NCI-H2081 (cell line): ENCODE measurements at regions not wholly inside any gene's neighbourhood (a gene's known extent, or its start where the extent isn't known, plus 50 kb on each side); places are given as distances from the start of the nearest gene placed in this dataset.

ENCODE experiments used
- DNase-seq, 2 experiments: peaks; one replicate each; lab custom pipeline; 2025; lab: John Stamatoyannopoulos, UW

DNA sequence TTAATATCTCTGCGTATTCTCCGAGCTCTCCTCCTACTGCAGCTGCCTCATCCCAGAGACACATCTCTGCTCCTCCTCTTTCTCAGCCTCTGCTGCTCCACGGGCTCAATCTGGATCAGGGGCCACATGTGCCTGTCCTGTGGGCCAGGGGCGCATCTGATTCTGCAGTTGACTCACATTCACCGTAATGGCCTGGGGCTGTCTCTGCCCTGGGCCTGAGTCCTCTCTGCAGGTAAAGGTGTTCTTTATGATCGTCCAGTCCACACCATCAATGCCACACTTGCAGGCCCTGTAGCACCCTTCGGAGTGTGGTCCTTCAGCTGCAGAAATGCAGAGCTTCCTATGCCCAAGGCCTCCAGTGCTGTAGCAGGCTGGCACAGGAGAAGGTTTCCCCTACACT, 154.5 kb downstream of the OAT start:
- no peak for DNase-seq

DNA sequence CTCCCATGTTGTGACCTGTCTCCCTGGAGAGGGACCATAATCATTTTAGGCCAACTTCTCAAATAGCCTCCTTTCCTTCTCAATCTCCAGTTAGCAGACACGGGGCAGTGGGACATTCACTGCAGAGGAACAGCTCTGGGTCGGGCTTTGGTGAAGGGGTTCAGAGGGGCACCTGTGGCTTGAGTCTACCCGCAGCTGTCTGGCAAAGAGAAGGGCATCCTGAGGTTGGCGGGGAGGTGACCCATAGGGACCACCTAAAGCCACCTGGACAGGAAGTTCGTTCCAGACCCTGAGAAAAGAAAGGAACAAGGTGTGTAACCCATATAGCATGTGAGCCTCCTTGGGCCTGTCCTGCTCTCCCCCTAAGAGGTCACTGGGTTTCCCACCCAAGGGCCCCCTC, 155.0 kb downstream of the OAT start:
- no peak for DNase-seq

DNA sequence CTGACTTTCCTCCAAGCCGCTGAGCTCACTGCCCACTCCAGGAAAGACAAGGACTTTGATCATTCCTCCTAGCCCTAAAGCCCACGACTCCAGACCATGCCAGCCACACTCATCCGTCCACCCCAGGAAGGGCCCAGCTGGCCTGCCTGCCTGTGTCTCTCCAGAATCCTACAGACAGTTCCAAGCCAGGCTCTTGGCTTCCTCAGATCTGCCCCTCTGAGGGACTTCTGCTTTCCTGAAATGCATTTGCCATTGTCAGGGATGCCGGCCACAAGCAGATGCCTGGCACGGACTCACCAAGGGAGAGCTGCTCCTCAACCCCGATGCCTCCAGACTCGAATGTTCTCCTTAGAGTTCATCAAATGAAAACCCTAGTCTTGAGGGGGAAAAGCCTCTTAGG, 155.8 kb downstream of the OAT start:
- no peak for DNase-seq

DNA sequence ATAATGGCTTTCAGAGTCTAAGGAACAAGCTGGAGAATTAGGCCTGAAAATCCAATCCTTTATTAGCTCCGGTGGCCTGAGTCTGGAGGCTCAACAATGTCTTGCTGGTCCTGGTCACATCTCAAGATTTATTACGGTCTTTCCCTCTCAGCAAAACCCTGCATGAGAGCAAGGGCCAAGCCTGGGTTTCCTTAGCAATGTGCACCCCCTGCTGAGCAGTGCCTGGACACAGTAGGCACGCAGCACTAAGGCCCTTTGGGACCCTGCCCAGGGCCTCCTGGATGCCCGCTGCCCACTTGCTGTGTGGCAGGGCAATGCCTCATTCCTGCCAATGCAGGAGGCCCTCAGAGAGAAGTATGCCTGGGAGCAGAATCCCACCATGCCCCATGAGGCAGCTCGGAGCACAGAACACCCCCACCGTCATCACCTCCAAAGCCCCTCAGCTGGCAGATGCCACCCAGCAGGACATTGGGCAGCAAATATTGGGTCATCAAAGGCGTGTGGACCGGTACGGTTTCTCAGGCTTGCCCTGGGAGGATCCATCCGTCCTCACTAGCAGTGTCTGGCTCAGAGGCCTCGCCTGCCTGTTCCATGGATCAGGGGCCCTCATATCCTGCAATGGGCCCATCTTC, 156.4 kb downstream of the OAT start:
- DNase-seq = no peak

DNA sequence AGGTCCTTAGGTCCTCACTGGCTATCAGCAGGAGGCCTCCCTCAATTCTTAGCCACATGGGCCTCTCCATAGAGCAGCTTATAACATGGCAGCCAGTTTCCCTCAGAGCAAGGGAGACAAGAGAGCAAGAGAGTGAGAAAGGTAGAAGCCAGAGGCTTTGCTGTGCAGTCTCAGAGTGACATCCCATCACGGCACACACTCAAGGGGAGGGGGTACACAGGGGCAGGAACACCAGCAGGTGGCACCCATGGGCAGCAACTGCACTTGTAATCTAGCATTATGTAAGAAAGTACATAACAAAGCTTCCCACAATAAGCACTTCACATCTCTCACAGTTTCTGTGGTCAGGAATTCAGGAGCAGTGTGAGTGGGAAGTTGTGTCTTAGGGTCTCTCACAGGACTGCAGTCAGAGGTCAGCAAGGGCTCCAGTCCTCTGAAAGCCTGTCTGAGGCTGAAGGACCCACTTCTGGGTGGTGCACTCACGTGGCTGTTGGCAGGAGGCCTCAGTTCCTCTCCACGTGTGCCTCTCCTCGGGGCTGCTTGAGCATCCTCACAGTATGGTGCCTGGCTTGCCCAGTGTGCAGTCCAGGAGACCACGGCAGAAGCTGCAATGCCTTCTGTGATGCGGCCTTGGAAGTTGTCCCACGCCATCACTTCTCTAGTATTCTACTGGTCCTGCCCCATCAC, 159.4 kb downstream of the OAT start:
- no peak for DNase-seq

DNA sequence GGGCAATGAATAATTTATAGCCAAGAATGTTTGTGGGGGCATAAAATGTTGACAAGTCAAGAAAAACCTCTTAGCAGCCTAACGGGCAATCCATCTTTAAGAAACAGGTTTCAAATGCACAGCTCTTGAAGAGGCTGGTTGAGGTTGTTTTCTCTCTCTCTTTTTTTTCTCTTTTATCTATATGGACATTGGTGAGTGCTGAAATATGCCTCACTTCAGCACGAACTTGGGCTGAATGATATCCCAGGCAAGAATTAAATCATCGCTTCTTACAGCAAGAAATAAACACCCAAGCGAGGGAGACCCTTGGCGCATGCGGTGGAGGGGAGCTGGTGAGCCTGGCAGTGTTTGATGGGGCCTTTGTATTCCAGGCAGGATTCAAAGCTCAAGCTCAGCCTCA, 160.9 kb downstream of the OAT start:
- DNase-seq = no peak

DNA sequence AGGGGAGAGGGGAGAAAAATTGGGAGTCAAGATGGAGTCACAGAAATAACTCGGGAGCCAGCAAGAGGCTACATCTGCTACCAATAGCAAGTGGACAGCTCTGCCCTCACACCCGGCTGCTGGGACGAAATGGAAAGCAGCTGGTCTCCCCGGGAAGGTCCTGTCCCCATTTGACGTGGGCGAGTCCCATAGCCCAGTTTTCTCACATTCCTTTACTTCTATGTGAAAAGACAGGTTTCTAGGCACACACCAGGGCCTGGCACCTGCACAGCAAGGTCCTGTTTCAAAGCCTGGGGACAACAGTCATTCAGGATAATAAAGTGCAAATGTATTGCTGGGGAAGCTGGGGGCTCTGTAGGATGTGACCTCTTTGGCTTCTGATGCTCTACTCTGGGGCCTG, 162.6 kb downstream of the OAT start:
- no peak for DNase-seq

DNA sequence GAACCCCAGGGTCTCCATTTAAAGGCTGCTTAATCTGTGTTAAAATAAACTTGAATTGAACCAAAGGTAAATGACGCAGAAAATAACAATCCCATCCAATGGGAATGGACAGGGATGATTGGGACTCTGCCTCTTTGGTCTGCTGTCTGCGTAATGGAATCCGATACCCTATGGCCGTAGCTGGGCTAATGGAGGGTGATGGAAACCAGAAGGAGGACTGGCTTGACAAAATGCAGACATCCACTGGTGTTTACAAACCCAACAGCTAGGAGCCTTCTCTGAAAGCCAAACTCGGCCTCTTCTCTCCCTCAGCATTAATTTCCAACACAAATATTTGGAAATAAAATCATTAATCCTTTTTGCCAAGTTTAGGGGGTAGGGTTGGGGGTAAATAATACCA, 162.2 kb upstream of the CHST15 start:
- DNase-seq = no peak

DNA sequence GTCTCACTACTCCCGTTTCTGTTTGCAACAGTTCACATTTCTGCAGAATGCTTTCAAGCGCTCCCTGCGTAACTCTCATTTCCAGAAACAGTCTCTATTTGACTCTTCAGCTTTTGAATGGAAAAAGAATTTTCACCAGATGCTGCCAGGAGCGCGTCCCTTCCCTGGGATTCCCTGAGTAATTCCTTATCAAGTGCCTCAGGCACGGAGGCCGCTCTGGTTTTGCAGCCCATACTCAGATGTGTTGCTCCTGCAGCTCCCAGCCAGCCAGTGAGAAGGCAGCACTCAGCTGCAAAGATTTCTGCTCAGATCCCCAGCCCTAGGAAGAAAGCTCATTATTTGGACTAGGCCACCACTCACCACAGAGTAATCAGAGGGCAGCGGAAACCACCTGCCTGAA, 161.1 kb upstream of the CHST15 start:
- no peak for DNase-seq

DNA sequence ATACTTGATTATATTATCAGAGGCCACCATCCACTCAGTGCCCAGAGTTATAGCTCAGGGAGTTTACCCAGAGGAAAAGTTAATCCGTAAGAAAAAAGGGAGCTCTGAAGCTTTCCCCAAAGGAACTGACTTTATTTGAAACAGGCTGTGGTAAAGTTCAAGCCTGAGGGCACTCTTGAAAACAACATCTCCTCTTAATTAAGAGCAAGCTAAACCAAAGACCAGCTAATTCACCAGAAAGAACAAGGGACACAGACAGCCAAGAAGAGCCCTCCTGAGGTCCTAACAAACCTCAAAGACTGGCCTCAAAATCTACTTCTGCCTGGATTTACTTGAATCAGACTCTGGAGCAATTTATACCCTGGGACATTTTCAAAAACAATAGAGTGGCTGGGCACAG, 159.6 kb upstream of the CHST15 start:
- no peak for DNase-seq

DNA sequence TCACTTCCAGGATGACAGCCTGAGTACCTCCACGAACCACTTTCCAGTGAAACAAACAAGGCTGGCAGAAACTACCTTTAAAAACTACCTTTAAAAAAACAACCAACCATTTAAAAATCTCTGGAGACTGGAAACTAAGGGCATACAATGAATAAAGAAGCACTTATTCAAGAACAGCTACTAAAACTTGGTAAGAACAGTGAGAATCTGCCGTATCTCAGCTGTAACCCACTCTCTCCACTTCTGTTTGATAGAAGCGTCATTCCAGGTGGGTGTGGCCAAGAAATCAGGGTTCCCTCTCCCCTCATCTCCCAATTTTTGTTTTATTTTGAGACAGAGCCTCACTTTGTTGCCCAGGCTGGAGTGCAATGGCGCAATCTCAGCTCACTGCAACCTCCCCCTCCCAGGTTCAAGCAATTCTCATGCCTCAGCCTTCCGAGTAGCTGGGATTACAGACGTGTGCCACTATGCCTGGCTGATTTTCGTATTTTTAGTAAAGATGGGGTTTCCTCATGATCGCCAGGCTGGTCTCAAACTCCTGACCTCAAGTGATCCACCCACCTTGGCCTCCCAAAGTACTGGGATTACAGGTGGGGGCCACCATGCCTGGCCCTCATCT, 158.8 kb upstream of the CHST15 start:
- no peak for DNase-seq

DNA sequence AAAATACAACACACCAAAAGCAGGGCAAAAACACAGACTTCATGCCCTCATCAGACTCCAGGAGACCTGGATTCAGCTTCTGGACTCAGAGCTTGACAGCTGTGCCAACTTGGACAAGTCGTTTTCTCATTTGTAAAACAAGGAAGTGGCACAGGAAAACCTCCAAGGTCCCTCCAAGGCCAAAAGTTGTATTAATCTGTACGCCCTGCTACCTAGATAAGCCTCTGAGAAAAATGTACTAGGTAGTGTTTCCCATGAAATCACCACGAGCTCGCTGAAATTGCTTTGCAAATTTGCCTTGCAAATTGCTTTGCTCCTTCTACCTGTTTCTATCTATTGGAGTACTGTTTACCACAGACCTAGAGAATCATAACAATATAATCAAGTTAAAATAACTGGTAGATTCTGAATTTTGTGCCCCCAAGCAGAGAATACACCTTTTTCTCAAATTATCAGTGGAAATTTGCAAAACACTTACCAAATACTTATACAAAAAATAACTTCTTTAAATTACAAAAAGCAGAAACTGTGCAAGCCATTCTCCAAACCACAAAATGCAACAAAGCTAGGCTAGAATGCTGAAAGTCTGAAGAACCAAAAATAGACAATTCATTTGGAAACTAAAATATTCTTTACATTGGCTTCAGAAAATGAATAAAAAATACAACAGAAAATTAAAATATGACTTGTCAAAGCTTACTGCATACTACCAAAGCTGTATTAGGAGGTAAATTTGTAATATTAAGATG, 158.1 kb upstream of the CHST15 start:
- peak in 1 of 2 experiments; percentile 38 for DNase-seq

DNA sequence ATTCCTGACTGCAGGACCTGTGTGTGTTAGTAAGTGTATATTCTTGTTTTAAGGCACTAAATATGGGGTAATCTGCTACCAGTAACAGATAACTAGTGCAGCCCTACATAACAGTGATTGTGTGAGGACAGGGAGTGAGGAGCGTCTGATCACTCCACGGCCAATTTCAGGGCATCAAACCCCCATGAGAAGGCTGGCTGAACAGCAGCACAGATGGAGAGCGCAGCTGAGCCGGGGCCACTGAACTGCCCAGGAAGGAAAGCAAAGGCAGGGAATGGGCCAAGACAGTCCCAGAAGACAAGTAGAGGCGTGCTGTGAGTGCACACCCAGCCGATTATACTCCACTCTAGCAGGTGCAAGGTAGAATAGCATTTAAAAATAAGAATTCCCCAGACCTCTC, 157.1 kb upstream of the CHST15 start:
- peak in 1 of 2 experiments; percentile 42 for DNase-seq

DNA sequence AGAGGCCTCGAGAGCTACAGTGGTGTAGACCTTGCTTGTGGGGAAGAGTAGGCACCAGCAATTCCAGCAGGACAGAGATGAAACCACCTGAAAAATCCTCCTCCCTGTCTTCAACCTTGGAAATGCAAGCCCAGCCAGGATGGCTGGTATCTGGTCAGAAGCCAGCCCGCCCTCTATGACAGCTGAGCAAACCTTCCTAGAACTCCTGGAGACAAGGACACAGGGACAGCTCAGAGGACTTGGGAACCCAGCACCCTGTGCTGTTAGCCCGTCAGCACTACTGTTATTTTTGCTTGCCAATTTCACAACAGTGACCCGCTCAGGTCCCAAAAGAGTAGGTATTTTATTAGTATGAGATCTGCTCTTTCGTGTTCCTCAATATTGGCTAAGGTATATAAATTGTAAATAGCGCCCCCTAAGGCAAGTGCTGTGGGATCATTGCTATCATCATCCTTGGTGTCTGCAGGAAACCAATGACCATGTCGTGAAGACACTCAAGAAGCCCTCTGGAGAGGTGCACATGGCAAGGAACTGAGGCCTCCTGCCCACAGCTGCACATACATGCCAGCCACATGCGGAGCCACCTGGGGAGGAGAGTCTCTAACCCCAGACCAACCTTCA, 156.5 kb upstream of the CHST15 start:
- peak in 1 of 2 experiments; percentile 1 for DNase-seq

DNA sequence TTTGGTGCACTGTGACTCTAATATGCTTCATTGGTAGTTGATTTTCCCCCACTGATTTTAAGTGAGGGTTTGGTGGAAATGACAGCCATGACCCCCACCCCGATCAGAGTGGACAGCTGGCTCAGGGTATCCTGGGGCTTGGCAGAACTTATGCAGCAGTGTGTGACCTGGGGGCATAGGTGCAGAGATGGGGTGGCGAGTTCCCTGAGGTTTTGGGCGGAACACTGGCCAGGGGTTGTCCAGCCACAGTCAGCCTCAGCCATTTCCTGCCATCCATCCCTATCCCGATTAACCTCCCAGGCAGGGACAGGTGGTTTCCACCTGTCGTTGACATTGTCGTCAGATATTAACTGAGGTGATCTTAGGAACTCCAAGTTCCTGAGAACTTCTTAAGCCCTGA, 155.8 kb upstream of the CHST15 start:
- DNase-seq = no peak

DNA sequence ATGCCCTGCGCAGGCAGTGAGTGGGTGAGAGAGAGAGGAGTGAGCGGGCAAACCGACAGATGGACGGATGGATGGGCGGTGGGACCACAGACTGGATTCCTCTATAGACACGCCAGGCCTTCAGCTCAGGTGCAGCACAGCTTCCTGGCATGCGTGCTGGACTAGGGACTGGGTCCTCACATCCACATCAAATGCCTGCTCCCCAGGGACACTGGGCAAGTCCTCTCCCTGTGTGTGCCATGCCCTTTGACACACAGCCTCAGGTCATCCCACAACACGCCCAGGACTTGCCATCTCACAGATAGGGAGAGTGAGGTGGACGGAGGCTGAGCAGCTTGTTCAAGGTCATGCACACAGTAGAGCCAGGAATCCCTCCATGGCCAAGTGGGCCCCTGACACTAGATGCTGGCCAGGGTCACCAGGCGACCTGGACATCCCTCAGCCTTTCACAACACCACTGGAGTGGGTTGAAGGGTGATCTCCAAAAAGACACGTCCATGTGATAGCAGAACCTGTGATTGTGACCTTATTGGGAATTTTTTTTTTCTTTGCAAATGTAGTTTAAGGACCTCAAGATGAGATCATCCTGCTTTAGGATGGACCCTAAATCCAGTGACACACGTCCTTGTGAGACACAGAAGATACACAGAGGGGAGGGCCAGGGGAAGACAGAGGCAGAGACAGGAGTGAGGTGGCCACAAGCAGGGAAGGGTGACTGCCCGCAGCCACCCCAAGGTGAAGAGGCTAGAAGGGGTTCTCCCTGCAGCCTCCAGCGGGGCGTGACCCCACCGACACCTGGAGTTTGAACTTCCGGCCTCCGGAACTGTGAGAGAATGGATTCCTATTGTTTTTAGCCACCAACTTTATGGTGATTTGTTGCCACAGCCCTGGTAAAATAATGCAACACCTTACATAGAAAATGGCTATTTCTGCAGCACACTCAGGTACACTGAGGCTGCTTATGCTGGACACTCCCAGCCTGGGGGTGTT, 155.0 kb upstream of the CHST15 start:
- DNase-seq = no peak

DNA sequence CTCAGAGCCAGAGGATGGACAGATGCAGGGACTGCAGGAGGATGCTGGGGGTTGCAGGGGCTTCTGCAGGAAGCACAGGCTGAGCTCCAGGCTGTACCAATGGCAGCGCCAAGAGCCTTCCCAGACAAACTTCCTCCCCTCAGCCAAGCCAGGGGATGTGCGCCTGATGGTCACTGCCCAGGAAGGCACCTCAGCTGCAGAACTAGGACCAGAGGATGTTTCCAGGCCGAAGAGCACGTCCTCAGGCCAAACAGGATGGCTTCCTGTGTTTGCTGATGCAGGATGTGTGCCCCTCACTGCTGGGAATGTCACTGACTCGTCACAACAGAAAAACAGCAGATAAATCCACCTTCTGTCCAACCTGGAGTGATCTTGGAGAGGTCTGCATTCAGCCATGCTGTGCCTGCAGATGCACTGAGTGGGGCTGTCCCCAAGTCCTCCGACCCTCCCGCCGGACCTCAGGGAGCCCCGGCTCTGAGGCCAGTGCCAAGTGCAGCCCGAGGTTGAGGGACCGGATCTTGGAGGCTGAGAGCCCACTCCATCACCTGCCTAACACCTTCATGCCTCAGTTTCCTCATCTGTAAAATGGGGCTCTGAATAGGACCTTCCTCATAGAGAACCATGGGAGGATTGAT, 152.5 kb upstream of the CHST15 start:
- DNase-seq = no peak

DNA sequence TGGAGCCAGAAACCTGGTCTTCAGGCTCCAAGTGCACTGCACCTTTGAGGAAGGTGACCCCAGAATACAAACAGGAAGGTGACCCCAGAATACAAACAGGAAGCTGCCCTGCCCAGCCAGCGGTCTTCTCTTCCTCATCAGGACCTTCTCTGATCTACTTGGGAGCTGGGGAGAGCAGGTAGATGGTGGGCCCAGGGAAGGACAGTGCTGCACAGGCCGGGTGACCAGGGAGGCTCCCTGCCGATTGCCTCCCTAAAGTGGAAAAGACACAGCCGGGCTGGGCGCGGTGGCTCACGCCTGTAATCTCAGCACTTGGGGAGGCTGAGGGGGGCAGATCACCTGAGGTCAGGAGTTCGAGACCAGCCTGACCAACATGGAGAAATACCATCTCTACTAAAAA, 151.8 kb upstream of the CHST15 start:
- no peak for DNase-seq

DNA sequence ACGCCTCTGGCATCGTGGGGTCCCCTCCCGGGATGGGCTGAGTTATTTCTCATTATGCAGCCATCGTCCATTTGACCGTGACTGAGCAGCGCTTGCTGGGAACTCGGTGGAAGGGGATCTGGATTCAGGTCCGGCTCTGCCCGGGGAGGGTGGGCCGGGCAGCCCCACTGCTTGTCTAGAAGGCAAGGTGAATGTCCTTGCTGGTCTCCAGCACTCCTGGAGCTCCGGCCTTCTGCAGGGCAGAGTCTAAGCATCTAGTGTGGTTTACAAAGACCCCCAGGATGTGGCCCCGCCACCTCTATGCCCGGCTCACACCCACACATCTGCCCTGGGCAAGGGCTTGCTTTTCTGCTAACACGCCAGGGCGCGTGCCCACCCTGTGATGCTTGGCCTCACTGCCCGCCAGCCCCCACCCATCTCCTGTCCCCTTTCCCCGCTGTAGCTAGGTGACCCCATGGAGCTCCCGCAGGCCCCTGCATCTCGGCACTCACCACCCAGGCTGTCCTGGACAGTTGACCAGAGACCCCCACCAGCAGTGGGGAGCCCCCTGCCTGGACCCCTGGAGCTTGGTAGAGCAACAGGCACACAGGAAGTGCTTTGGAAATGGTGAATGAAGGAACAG, 151.0 kb upstream of the CHST15 start:
- DNase-seq = no peak

DNA sequence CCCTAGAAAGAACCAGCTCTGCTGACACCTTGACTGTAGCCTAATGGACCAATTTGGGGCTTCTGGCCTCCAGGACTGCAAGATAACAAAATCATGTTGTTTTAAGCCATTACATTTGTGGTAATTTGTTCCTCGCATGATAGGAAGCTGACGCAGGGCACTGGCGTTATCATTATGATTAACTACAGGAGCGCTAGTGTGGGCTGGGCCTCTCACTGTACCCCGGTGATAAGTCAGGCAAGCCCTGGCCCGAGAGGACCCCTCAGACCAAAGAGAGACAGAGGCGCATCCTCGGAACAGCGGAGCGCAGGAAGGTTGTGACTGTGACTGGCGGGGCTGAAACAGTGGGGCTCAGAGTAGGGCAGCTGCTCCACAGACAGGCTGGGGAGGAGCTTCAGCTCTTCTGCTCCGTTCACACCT, 150.3 kb upstream of the CHST15 start:
- DNase-seq = no peak
